HPDE6-E6E7 (cell line): ENCODE measurements at regions not wholly inside any gene's neighbourhood (a gene's known extent, or its start where the extent isn't known, plus 50 kb on each side); places are given as distances from the start of the nearest gene placed in this dataset.

ENCODE experiments used
- DNase-seq: peaks from one replicate; pipeline ENCODE4 v3.0.0; 2011; ENCODE audit warnings: missing footprints; ENCODE audit errors: extremely low spot score

- no peak for DNase-seq
These were observed 505.2 kb downstream of the PLPP3 start for GRCh38 chr1:56074007-56074651.

DNA sequence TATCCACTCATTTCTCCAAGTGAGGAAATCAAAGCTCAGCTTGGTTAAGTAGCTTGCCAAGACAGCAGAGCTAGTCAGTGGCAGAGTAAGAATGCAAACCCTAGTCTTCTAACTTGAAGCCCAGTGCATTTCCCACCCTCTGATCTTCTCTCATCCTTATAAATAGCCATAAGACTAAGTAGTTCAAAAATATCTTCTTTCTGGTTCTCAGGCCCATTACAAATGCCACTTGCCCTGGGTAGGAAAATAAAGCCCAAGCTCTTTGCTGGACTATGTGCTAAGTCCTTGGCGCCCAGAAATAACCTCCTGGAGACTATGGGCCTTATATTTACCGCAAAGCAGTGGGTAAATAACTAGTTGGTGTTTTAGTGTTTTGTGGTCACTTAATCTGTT is 505.8 kb downstream of the PLPP3 start:
- no peak for DNase-seq

DNA sequence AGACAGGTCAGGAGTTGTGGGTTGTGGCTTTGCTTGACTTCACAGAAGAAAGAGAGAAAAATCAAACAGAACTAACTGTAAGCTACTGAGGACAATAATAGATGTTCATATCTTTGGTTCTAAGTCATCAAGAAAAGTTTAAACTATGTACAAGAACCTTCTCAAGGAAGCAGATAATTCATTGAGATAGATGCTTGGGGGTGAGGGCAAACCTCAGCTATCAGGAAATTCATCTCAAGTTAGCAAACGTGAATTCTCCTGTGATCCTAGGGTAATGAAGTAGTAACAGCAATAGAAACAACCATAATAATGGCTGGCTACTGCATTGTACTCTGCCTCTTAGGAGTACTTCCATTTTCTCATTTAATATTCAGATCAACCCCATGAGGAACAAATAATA is 506.2 kb downstream of the PLPP3 start:
- DNase-seq = no peak

- no peak for DNase-seq
These were observed 507.1 kb downstream of the PLPP3 start for GRCh38 chr1:56072310-56072709.

DNA sequence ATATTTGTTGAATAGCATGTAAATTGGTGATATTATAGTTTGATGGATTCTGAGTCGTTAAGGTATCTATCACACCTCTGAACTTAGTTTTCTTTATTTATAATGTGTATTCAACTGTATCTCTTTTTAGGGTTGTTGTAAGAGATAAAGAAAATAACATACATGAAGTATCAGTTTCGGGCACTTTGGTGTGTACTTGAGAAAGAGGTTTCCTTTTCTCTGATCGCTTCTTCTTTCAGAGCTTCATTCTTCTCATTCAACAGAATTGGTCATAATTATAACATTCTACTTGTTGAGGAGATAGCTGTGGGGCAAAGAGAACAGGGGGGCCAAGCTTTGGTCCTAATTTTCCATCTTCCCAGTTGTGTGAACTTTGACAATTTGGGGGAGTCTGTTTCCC is 508.0 kb downstream of the PLPP3 start:
- no peak for DNase-seq

DNA sequence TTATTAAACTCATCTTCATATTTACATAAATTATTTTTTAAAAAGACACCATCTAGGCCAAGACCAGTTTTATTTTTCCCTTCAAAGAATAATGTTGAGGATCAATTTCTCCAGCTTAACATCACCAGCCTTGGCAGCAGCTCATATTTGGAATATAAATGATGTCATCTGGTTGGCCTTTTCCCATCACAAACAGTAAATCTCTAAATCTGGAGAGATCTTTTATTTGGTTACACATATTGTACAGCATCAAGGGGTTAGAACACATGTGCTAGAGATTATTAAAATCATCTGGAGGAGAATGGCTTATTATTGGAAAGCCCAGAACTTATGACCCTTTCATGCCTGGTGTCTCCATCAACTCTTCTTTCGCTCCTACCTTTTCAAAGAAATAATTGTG is 508.8 kb downstream of the PLPP3 start:
- DNase-seq = no peak

DNA sequence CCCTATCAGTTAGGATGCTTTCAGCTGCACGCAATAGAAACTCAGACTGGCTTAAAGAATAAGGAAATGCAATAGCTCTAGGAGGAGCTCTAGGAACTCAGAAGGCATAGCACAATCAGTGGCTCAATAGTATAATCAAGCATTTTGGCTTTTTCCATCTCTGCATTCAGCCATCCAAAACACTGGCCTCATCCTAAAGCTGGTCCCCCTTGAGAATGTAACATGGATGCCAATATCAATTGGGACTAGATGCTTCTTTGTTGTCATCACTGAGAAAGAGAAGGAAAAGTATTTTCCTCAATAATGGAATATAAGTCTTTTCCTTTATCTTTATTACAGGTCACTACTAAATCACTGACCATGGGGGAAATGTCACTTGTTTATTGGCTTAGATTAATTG is 509.5 kb downstream of the PLPP3 start:
- DNase-seq = no peak

DNA sequence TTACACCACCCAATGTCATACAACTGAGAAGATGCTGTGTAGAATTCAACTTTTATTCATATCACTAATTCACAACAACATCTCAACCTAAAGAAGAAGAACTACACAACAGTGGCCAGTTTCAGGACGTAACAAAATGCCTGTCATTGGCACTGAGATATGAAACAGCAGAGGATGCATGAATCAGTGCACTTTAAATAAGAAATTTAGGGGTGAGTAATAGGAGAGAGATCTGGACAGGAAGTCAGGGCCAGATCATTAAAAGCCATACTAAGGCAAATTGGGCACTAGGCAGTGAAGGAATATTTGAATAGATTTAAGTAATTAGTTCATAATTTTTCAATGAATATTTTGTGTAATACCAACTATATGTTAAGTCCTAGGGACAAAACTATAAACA is 510.5 kb downstream of the PLPP3 start:
- DNase-seq = no peak

DNA sequence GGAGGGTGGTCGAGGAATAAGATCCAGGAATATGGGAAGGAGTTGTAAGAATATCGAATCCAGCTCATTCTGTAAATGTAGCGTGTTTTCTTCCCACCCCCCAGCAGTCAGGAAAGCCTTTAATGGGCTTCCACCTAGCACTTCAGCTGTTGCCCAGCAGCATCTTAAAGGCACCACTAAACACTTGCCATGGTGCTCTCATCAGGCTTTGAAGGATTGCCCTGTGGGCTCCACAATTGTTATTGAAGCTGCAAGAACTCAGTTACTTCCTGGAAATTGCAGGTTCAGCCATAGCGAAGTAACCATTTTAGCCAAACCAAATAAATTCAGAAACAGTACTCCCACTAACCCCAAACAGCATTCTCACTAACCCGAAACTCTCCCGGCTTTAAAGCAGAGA is 511.2 kb downstream of the PLPP3 start:
- DNase-seq = no peak

DNA sequence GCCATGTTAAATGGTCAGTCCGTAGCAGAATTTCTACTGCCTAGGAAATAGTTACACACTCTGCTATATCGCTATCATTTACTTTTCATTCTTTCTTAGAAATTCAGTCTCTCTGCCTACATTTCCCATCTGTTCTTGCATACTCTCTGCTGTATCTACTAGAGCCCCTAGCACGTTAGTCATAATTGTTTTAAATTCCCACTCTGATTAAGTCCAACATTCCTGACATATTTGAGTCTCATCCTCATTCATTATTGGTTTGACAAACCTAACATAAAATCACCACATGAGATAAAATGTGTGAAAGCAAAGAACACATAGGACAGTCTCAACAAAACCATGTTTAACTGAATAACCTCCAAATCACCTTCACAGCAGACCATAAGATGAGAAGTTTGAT is 513.6 kb downstream of the PLPP3 start:
- DNase-seq = no peak

- no peak for DNase-seq
These were observed 514.7 kb downstream of the PLPP3 start for GRCh38 chr1:56064705-56065104.

- no peak for DNase-seq
These were observed 515.9 kb downstream of the PLPP3 start for GRCh38 chr1:56063461-56063860.

GRCh38 chr1:56062625-56063024 is 516.7 kb downstream of the PLPP3 start:
- DNase-seq = no peak

- DNase-seq = no peak
These were observed 517.5 kb downstream of the PLPP3 start for GRCh38 chr1:56061824-56062223.

- no peak for DNase-seq
These were observed 518.5 kb downstream of the PLPP3 start for GRCh38 chr1:56060906-56061305.

GRCh38 chr1:56057466-56058405 is 521.6 kb downstream of the PLPP3 start:
- DNase-seq = no peak

GRCh38 chr1:56056438-56057287 is 522.7 kb downstream of the PLPP3 start:
- no peak for DNase-seq

- DNase-seq = no peak
These were observed 524.4 kb downstream of the PLPP3 start for GRCh38 chr1:56054959-56055358.

- DNase-seq = no peak
These were observed 527.3 kb downstream of the PLPP3 start for GRCh38 chr1:56052041-56052440.

DNA sequence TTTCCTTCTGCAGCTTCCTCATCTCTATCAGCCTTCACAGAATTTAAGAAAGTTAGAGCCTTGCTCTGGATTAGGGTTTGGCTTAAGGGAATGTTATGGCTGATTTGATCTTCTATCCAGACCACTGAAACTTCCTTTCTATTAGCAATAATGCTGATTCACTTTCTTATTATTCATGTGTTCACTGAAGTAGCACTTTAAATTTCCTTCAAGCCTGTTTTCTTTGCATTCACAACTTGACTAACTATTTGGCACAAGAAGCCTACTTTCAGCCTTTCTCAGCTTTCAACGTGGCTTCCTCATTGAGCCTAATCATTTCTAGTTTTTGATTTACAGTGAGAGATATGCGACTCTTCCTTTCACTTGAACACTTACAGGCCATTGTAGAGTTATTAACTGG is 528.5 kb downstream of the PLPP3 start:
- DNase-seq = no peak

DNA sequence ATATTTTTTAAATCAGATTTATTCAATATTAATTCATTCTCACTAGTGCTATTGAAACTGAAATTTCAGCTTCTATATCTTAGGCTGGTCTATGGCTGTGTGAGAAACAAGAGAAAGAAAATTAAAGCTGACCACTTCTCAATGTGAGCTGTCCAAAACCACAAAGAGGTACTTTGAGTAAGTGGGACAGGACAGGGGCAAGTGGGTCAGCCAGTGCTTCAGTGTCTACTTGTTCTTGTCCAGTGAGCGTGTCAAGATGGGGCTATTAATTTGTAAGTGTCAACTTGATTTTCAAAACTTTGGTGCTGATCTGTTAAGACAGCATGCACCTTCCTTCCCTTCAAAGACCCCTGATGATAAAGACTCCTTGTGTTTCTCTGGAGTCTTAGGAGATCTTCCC is 533.9 kb downstream of the PLPP3 start:
- no peak for DNase-seq

DNA sequence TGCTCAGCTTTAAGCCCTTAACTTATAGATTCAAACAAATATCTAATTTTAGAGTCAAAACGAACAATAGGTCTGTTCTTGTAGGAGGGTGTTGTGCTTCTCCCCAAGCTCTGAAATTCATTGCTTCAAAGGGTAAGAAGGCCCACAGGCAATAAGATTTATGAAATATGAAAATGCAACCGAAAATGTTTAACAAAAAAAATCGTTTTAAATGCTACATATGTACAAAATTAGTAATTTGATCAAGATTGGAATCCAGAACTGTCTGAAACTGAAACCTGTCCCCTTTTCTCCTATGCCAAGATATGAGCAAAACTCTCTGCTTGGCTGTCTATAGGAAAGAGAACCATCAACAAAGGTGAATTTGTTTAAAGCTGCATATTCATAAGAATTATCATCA is 534.3 kb downstream of the PLPP3 start:
- DNase-seq = no peak
